ENCODE measurements at regions not wholly inside any gene's neighbourhood (a gene's known extent, or its start where the extent isn't known, plus 50 kb on each side); places are given as distances from the start of the nearest gene placed in this dataset.

DNA sequence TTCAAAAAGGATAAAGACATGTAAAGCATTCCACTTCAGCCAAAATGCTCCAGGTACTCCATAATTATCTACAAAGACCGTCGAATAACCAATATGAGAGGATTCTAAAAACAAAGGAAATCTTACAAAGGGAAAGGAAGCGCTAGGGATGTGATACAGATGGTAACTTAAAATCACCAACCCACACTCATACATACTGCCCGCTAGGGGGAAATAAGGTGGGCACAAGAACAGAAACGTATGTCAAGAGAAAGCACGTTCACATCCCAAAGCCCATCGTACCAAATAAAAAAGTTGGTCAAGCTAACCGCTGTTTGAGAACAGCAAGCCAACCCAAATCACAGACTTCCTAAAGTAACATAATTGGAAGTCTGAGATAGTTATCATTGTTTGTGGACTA lies 429.4 kb downstream of the SHQ1 start:
- Histone ChIP-seq H3K4me1 (ENCODE audit: insufficient read depth) (peaks cover 20% of the 10 kb centered on the region), H3K79me2 (replicated peaks; ENCODE audit: insufficient read depth) (peaks cover 100% of the 10 kb centered on the region), H3K27ac (ENCODE audit: low read depth) (no peak overlapping the region), H3K9me2 (ENCODE audit: insufficient read depth) (no peaks in the 10 kb centered on the region), H4K20me1 (replicated peaks; ENCODE audit: insufficient read depth) (peaks cover 78% of the 10 kb centered on the region), H3K27me3 (ENCODE audit: insufficient read depth) (no peaks in the 10 kb centered on the region), H3F3A (replicated peaks; ENCODE audit: low read depth) (no peaks in the 10 kb centered on the region), H3K4me3 (no peak overlapping the region), H2AFZ (no peak overlapping the region), H3K4me2 (no peak overlapping the region), H3K36me3 (ENCODE audit: insufficient read depth) (no peaks in the 10 kb centered on the region; the same call in 1 of the 2 replicates)
- DNase-seq (ENCODE audit: low spot score) (peak; percentile 53), ATAC-seq (peak; percentile 63)
- Mint-ChIP-seq H3K27ac (no peak overlapping the region), H3K36me3 (ENCODE audit: low read depth) (peaks cover 35% of the 10 kb centered on the region), H3K4me3 (no peak overlapping the region), H3K9me3 (peaks cover 26% of the 10 kb centered on the region), H3K4me1 (peaks cover 33% of the 10 kb centered on the region), H3K27me3 (ENCODE audit: insufficient read depth, low read depth, poor library complexity) (peaks cover 4% of the 10 kb centered on the region)
- TF ChIP-seq STAT1 (IDR thresholded peaks at IDR 0.05; ENCODE audit: unreplicated experiment) = no peak
- TF ChIP-seq, protein P1, sequence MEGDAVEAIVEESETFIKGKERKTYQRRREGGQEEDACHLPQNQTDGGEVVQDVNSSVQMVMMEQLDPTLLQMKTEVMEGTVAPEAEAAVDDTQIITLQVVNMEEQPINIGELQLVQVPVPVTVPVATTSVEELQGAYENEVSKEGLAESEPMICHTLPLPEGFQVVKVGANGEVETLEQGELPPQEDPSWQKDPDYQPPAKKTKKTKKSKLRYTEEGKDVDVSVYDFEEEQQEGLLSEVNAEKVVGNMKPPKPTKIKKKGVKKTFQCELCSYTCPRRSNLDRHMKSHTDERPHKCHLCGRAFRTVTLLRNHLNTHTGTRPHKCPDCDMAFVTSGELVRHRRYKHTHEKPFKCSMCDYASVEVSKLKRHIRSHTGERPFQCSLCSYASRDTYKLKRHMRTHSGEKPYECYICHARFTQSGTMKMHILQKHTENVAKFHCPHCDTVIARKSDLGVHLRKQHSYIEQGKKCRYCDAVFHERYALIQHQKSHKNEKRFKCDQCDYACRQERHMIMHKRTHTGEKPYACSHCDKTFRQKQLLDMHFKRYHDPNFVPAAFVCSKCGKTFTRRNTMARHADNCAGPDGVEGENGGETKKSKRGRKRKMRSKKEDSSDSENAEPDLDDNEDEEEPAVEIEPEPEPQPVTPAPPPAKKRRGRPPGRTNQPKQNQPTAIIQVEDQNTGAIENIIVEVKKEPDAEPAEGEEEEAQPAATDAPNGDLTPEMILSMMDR (conservative IDR thresholded peaks at IDR 0.05; ENCODE audit: low read depth in 2 of 2) = peak; percentile 17 to 47; a peak in 3 of 4 replicates

DNA sequence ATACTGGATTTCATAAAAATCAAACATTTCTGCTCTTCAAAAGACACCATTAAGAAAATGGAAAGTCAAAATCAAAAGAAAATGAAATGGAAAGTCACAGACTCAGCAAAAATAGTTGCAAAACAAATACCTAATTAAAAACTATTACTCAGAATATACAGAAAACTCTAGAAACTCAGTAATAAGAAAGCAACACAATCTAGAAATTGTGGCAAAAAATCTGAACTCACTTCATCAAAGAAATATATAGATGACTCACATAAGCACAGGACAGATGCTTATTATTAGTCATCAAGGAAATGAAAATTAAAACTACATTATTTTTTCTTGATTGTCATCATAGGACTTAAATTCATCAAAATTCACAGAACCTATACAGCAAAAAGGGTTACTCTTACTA lies 430.0 kb downstream of the SHQ1 start:
- H3K79me2 ChIP-seq (replicated peaks; ENCODE audit: insufficient read depth) = peaks cover 100% of the 10 kb centered on the region
- H3K27me3 ChIP-seq (ENCODE audit: insufficient read depth) = no peaks in the 10 kb centered on the region
- no peak overlapping the region for H2AFZ ChIP-seq
- H3K4me3 ChIP-seq = no peak overlapping the region
- H3K4me2 ChIP-seq = no peak overlapping the region
- Mint-ChIP-seq H3K4me1 (peaks cover 37% of the 10 kb centered on the region), H3K27me3 (ENCODE audit: insufficient read depth, low read depth, poor library complexity) (peaks cover 4% of the 10 kb centered on the region), H3K9me3 (peaks cover 25% of the 10 kb centered on the region), H3K36me3 (ENCODE audit: low read depth) (peaks cover 29% of the 10 kb centered on the region), H3K4me3 (no peak overlapping the region), H3K27ac (no peak overlapping the region)
- no peak for ATAC-seq
- no peak for DNase-seq (ENCODE audit: low spot score)
- H3K27ac ChIP-seq (ENCODE audit: low read depth) = no peak overlapping the region
- peaks cover 78% of the 10 kb centered on the region for H4K20me1 ChIP-seq (replicated peaks; ENCODE audit: insufficient read depth)
- H3K4me1 ChIP-seq (ENCODE audit: insufficient read depth) = peaks cover 20% of the 10 kb centered on the region
- TF ChIP-seq, protein P2, sequence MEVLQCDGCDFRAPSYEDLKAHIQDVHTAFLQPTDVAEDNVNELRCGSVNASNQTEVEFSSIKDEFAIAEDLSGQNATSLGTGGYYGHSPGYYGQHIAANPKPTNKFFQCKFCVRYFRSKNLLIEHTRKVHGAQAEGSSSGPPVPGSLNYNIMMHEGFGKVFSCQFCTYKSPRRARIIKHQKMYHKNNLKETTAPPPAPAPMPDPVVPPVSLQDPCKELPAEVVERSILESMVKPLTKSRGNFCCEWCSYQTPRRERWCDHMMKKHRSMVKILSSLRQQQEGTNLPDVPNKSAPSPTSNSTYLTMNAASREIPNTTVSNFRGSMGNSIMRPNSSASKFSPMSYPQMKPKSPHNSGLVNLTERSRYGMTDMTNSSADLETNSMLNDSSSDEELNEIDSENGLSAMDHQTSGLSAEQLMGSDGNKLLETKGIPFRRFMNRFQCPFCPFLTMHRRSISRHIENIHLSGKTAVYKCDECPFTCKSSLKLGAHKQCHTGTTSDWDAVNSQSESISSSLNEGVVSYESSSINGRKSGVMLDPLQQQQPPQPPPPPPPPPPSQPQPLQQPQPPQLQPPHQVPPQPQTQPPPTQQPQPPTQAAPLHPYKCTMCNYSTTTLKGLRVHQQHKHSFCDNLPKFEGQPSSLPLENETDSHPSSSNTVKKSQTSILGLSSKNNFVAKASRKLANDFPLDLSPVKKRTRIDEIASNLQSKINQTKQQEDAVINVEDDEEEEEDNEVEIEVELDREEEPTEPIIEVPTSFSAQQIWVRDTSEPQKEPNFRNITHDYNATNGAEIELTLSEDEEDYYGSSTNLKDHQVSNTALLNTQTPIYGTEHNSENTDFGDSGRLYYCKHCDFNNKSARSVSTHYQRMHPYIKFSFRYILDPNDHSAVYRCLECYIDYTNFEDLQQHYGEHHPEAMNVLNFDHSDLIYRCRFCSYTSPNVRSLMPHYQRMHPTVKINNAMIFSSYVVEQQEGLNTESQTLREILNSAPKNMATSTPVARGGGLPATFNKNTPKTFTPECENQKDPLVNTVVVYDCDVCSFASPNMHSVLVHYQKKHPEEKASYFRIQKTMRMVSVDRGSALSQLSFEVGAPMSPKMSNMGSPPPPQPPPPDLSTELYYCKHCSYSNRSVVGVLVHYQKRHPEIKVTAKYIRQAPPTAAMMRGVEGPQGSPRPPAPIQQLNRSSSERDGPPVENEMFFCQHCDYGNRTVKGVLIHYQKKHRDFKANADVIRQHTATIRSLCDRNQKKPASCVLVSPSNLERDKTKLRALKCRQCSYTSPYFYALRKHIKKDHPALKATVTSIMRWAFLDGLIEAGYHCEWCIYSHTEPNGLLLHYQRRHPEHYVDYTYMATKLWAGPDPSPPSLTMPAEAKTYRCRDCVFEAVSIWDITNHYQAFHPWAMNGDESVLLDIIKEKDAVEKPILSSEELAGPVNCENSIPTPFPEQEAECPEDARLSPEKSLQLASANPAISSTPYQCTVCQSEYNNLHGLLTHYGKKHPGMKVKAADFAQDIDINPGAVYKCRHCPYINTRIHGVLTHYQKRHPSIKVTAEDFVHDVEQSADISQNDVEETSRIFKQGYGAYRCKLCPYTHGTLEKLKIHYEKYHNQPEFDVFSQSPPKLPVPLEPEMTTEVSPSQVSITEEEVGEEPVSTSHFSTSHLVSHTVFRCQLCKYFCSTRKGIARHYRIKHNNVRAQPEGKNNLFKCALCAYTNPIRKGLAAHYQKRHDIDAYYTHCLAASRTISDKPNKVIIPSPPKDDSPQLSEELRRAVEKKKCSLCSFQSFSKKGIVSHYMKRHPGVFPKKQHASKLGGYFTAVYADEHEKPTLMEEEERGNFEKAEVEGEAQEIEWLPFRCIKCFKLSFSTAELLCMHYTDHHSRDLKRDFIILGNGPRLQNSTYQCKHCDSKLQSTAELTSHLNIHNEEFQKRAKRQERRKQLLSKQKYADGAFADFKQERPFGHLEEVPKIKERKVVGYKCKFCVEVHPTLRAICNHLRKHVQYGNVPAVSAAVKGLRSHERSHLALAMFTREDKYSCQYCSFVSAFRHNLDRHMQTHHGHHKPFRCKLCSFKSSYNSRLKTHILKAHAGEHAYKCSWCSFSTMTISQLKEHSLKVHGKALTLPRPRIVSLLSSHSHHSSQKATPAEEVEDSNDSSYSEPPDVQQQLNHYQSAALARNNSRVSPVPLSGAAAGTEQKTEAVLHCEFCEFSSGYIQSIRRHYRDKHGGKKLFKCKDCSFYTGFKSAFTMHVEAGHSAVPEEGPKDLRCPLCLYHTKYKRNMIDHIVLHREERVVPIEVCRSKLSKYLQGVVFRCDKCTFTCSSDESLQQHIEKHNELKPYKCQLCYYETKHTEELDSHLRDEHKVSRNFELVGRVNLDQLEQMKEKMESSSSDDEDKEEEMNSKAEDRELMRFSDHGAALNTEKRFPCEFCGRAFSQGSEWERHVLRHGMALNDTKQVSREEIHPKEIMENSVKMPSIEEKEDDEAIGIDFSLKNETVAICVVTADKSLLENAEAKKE (CRISPR knock-in tag; IDR thresholded peaks at IDR 0.05) = no peak
- TF ChIP-seq ZNF114 (CRISPR knock-in tag; IDR thresholded peaks at IDR 0.05) = no peak
- TF ChIP-seq, protein P3, sequence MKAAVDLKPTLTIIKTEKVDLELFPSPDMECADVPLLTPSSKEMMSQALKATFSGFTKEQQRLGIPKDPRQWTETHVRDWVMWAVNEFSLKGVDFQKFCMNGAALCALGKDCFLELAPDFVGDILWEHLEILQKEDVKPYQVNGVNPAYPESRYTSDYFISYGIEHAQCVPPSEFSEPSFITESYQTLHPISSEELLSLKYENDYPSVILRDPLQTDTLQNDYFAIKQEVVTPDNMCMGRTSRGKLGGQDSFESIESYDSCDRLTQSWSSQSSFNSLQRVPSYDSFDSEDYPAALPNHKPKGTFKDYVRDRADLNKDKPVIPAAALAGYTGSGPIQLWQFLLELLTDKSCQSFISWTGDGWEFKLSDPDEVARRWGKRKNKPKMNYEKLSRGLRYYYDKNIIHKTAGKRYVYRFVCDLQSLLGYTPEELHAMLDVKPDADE (IDR thresholded peaks at IDR 0.05) = no peak
- no peak for TF ChIP-seq EZH2 (IDR thresholded peaks at IDR 0.05; ENCODE audit: low read depth, unreplicated experiment)
- TF ChIP-seq EZH2phosphoT487 (IDR thresholded peaks at IDR 0.05; ENCODE audit: unreplicated experiment) = no peak
- TF ChIP-seq, protein P1 (conservative IDR thresholded peaks at IDR 0.05; ENCODE audit: low read depth in 2 of 2) = no peak
- H3K9me2 ChIP-seq (ENCODE audit: insufficient read depth) = no peaks in the 10 kb centered on the region
- no peaks in the 10 kb centered on the region for H3F3A ChIP-seq (replicated peaks; ENCODE audit: low read depth)
- H3K36me3 ChIP-seq (ENCODE audit: insufficient read depth) = no peaks in the 10 kb centered on the region; the same call in 1 of the 2 replicates
